NOMO-1 treated with dmso at 0.1 percent for 144 hours (cell line): ENCODE measurements at regions not wholly inside any gene's neighbourhood (a gene's known extent, or its start where the extent isn't known, plus 50 kb on each side); places are given as distances from the start of the nearest gene placed in this dataset.

ENCODE experiments used
- DNase-seq: peaks from one replicate; lab custom pipeline; 2025; ENCODE audit not compliant: unreplicated experiment; lab: John Stamatoyannopoulos, UW

DNA sequence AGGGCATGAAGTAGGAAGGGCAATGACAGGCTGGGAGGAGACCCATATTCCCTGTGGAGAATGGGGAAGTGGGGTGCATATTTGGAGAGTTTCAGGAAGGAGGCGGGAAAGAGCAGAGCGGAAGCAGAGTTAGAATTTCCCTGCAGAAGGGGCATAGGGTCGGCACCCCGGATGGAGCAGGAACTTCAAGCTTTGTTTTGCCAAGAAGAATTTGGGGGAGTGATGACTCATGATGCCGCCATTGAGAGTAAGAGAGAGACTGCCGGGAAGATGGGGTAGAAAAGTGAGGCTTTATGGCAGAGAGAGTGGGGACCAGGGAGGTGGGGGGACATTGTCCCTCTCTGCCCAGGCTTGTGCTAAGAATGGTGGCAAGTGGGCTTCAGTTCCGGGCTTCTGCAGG lies 50.3 kb upstream of the EPB41L1 start:
- no peak for DNase-seq
